ENCODE measurements at regions not wholly inside any gene's neighbourhood (a gene's known extent, or its start where the extent isn't known, plus 50 kb on each side); places are given as distances from the start of the nearest gene placed in this dataset.

GRCh38 chr5:168153263-168153875, 138.1 kb upstream of the WWC1 start:
- in situ Hi-C loops (cut with MboI; ENCODE audit: low pct_unique_long_range_greater_than_20kb, low sequenced_read_pairs): no loop called here
- no peak for DNase-seq

DNA sequence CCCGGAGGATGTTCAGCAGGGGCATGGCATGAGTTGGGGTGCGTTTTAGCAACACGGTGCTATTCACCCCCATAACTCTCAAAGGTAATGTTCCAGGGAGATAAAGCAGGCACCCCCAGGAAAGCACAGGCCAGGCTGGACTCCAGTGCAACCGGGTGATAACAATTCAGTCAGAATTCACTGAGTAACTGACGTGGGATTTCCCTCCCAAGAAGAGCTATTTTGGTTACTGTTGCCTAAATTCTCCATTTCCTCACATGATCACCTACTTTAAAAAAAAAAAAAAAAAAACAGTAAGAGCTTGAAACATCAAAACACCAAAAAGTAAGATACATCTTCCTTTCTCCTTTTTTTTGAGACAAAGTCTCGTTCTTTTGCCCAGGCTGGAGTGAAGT, 137.6 kb upstream of the WWC1 start:
- in situ Hi-C loops (cut with MboI; ENCODE audit: low pct_unique_long_range_greater_than_20kb, low sequenced_read_pairs): no loop called here

DNA sequence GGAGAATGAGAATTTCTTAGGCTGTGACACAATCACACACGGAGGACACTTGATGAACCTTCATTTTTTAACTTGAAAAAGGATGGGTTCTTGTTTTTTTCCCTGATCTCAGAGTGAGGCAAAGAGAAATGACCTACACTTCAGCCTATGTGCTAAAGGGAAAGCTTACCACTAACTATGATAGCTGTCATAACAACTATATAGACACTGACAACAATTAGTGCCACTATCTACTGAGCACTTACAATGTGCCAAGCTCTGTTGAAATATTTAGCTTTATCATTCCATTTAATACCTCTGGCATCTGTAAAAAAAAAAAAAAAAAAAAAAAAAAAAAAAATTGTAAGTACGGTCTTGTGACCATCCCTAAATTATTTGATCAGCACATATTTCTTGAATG, 135.9 kb upstream of the WWC1 start:
- no peak for DNase-seq
- in situ Hi-C loops (cut with MboI; ENCODE audit: low pct_unique_long_range_greater_than_20kb, low sequenced_read_pairs): no loop called here

More for the DNA sequence above, 137.6 kb upstream of the WWC1 start:
- DNase-seq: no peak

DNA sequence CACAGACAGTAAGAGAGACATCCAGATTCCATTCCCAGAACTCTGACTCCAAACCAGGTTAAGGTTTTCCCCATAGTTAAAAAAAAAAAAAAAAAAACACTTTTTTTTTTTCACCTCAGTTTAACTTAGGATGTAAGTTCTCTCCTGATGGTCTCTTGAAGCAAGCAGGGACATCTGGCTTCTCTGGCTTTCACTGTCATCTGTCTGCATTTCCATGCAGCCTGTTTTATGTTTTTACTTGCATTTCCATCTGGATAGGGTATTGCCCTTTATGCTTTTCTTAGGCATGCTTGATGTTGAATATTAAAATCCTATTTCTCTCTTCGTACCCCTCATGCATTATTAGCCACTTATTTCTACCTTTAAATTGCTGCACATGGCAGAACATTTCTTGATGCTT, 135.3 kb upstream of the WWC1 start:
- in situ Hi-C loops (cut with MboI; ENCODE audit: low pct_unique_long_range_greater_than_20kb, low sequenced_read_pairs): no loop called here
- no peak for DNase-seq

DNA sequence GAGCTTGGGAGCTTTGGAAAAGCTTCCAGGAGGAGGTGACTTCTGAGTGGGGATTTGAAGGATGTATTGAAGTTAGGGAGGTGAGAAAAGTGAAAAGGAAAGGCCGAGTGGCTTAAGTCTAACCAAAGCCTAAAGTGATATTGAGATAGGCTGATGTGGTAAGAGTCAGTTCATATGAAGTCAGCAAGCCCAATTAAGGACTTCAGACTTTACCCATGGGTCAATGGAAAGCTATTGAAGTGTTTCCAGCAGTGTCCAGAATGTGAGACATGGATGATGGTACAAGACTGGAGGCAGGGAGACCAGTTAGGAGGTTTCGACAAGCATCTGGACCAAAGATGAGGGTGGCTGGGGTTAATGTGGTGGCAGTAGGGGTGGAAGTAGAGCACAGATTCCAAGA, 134.3 kb upstream of the WWC1 start:
- no peak for DNase-seq
- in situ Hi-C loops (cut with MboI; ENCODE audit: low pct_unique_long_range_greater_than_20kb, low sequenced_read_pairs): no loop called here

DNA sequence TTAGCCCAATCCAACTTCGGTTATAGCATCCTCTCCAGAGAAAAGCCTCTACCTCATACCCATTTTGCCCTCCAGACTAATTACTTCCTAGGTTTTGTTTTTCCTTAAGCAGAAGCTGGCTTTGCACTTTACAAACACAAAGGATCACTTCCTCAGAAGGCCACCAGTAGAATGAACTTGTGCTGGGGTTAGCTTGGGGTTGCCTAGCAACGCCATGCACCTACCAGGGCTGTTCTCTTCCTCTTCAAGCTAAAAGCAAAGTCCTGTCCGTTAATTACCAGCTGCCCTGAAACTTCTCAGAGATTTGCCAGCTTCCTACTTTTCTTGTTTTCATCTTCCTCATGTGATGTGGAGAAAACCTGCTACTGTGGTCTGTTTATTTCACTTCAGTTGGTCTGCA, 132.0 kb upstream of the WWC1 start:
- peak; percentile 48 for DNase-seq

DNA sequence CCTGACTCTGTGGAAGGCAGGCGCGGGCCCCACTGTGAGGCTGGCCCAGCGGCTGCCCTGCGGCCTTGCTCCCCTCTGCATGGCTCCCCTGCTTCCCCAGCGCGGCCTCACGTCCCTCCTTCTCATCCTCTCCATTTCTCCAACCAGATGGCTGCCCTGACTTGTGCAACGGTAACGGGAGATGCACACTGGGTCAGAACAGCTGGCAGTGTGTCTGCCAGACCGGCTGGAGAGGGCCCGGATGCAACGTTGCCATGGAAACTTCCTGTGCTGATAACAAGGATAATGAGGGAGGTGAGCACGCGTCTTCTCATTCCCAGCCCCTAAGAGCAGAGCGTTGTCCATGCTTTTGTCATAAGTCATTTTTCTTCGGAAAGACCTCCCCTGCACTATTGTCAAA, 129.0 kb upstream of the WWC1 start:
- no peak for DNase-seq
- in situ Hi-C loops (cut with MboI; ENCODE audit: low pct_unique_long_range_greater_than_20kb, low sequenced_read_pairs): no loop called here

More for the DNA sequence above, 132.0 kb upstream of the WWC1 start:
- in situ Hi-C loops (cut with MboI; ENCODE audit: low pct_unique_long_range_greater_than_20kb, low sequenced_read_pairs): no loop called here

GRCh38 chr5:168163966-168164365, 127.5 kb upstream of the WWC1 start:
- DNase-seq: no peak

DNA sequence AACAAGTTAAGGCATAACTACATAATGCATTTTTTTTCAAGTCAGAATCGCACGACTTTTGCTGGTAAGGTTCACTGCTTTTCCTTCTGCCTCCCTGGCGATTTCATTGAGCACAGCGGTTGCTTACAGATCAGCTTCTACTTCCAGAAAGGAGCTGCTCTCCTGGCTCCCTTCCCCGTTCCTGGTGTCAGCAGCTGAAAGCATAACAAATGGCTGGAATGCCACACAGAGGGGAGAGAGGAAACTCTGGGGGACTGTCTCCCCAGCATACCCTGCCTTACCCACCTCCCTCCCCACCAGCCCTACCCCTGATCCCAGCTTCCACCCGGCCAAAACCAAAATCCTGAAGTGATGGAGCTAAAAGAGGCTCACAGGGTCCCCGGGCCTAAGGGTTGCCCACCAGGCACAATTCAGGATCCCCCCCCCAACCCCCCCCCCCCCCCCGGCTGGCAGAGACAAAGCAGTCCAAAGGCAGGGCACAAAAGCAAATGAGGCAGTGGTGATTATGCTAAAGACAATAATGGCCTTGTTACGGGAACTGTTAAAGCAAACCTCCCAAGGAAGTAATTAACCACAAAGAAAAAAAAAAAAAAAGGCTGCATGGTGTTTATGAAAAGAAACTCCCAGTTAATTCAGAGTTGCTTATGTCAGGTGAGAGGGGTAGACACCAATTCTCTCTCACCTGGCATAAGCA, 126.1 kb upstream of the WWC1 start:
- in situ Hi-C loops (cut with MboI; ENCODE audit: low pct_unique_long_range_greater_than_20kb, low sequenced_read_pairs): no loop called here

More at GRCh38 chr5:168163966-168164365, 127.5 kb upstream of the WWC1 start:
- in situ Hi-C loops (cut with MboI; ENCODE audit: low pct_unique_long_range_greater_than_20kb, low sequenced_read_pairs): no loop called here

GRCh38 chr5:168165977-168166376, 125.5 kb upstream of the WWC1 start:
- in situ Hi-C loops (cut with MboI; ENCODE audit: low pct_unique_long_range_greater_than_20kb, low sequenced_read_pairs): no loop called here
- DNase-seq: no peak

More for the DNA sequence above, 126.1 kb upstream of the WWC1 start:
- no peak for DNase-seq

DNA sequence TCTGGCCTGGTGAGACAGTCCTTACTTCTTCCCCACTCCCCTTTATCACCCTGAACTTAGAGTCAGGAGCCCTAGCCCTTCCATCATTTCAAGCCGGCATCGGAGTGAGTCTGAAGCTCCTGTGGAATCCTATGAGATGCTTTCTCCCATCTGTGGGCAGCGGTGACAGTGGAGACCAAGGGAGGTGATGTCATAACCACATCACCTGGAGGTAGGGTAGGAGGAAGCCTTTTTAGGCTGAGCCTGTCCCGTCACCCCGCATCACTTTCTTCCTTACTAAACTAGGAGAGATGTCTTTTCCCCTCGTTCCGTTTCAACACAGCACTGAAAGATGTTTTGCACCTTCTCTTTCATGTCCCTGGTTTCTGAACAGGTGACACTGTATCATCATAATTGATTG, 124.1 kb upstream of the WWC1 start:
- DNase-seq: no peak
- in situ Hi-C loops (cut with MboI; ENCODE audit: low pct_unique_long_range_greater_than_20kb, low sequenced_read_pairs): no loop called here

DNA sequence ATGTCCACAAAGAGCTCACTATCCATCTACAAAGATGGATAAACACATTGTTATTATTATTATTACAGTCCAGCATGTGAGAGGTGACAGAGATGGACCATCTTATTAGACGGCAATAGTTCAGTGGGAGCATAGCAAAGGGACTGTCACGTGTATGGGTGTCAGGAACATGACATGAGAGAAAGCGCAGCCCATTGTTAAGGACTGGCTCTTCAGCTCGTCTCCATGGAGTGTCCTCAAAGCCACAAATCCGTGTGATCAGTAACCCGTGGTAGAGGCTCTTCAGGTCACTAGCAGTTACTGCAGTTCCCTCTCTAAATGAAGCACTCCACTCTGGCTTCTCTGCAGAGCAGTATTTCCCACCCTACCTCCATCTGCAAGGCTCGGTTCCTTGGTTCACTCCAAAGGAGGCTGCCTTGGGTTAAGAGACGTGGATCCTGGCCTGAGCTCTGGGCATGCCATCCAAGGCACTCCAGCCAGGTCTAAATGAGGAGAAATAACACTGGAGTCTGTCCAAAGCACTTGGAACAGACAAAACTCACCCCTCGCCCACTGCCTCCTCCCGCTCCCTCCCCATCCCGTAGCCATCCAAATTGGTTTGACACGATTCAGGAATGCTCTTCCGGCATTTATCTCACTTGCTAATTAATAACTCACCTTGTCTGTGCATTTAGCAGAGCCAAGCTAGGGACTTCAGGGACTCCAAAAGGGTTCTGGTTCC, 122.3 kb upstream of the WWC1 start:
- in situ Hi-C loops (cut with MboI; ENCODE audit: low pct_unique_long_range_greater_than_20kb, low sequenced_read_pairs): no loop called here
- no peak for DNase-seq

DNA sequence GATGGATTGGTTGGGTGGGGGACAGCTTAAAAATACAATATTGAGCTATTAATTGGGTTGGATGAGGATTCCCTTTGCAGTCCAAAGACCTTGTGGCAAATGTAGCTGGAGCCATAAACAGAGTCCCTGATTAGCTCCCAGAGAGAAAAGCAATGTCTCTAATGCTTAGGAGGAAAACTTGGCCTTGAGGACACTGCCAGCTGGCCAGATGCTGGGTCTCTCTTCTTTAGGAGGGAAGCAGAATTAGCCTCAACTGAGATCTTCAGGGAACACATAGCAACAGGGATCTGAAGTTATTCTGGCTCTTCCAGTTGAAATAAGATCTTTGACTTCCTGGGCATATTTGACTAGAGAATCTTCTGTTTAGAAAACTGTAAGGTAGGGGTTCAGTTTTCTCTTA, 121.7 kb upstream of the WWC1 start:
- in situ Hi-C loops (cut with MboI; ENCODE audit: low pct_unique_long_range_greater_than_20kb, low sequenced_read_pairs): no loop called here
- DNase-seq: no peak

DNA sequence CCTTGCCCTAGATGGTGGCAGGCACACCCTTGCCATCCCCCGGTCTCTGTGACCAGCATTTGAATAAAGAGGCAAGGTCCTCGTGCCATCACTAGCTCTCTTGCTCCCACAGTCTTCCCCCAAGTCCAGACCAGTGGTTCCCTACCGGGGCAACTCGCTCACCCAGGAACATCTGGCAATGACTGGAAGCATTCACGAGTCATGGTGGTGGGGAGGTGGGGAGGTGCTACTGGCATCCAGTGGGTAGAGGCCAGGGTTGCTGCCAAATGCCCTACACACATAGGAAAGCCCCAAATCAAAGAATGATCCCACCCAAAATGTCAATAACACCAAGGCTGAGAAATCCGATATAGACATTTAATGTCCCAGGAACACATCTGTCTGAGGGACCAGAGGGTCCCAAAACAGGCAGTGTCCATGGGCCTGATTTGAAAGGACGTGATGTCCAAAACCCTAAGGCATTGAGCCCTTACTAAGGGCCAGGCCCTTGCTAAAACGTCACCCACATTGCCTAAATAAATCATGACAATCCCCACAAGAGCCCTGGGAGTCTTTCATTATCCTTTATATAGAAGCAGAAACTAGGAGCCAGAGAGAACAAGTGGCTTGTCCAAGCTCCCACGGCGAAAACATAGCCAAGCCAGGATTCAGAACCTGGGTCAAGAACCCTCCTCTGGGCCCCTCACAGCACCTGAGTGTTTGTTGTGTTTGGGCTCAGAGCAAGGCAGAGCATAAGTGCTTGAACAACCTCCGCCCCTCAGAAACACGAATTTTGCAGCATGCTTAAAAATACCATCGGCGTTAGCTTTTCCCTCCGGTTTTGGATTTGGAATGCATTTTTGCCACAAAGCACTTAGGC, 119.3 kb upstream of the WWC1 start:
- in situ Hi-C loops (cut with MboI; ENCODE audit: low pct_unique_long_range_greater_than_20kb, low sequenced_read_pairs): no loop called here
- no peak for DNase-seq

- in situ Hi-C loops (cut with MboI; ENCODE audit: low pct_unique_long_range_greater_than_20kb, low sequenced_read_pairs): no loop called here
- DNase-seq: no peak
Measured at GRCh38 chr5:168172760-168173223, 118.7 kb upstream of the WWC1 start.

GRCh38 chr5:168174376-168174775, 117.1 kb upstream of the WWC1 start:
- no peak for DNase-seq

DNA sequence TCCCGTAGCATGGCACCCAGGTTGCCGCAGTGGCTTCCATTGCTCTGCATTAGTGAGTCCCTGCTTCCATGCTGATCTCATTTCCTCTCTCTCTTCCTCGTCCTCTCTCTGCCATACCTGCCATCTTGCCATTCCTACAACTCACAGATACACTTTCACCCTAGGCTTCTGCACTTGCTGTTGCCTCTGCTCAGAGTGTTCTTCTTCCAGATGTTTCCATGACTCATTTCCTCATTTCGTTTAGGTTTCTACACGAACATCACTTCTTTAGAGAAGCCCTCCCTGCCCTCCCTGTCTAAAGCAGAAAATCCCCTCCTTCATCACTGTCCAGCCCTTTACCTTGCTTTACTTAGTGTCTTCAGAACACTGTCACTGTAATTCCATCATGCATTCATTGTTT, 115.2 kb upstream of the WWC1 start:
- in situ Hi-C loops (cut with MboI; ENCODE audit: low pct_unique_long_range_greater_than_20kb, low sequenced_read_pairs): no loop called here
- DNase-seq: no peak

More at GRCh38 chr5:168174376-168174775, 117.1 kb upstream of the WWC1 start:
- in situ Hi-C loops (cut with MboI; ENCODE audit: low pct_unique_long_range_greater_than_20kb, low sequenced_read_pairs): no loop called here

DNA sequence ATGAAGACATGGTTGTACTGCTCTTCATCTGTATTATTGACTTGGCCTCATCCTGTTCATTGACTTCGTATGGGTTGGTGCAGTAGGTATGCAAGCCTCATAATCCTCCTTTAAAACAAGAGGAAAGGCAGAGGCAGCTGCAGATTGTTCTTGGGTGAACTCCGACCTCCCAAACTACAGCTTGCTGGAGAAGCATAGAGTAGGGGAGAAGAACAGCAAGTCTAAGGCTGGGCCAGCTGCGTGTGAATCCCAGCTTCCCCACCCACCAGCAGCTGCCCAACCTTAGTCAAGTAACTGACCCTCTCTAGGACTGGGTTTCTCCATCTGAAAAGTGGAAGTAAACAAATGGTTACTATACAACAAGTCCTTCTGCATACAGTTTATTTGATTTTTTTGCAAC, 114.5 kb upstream of the WWC1 start:
- in situ Hi-C loops (cut with MboI; ENCODE audit: low pct_unique_long_range_greater_than_20kb, low sequenced_read_pairs): no loop called here
- DNase-seq: no peak

DNA sequence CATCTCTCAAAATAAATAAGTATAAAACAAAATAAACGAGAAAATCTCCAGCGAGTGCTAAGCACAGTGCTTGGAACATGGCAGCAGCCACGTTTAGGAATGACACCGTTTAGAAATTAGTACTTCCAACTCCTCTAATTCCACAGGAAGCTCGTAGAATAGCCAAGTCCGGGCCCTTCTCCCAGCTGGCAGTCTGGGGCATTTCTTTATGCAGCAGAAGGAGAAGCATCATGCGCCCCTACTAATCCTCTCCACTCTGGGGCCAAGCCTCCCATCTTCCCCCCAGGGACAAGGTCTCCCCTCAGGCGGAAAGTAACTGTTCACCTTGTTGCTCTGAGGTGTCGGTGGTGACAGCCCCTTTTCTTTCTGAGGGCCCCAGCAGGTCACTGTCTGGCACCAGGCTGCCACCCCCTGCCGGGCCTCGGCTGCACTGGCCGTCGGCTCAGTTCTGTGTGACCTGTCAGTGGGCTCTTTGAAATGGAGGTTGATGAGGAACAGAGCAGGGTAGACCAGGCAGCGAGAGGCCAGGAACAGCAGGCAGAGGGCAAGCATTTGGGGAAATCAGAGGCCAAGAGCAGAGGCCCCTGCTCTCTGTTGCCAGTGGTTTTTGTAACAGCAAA, 113.5 kb upstream of the WWC1 start:
- no peak for DNase-seq
- in situ Hi-C loops (cut with MboI; ENCODE audit: low pct_unique_long_range_greater_than_20kb, low sequenced_read_pairs): no loop called here

Measured in KBM-7 (cell line).